ENCODE measurements at regions not wholly inside any gene's neighbourhood (a gene's known extent, or its start where the extent isn't known, plus 50 kb on each side); places are given as distances from the start of the nearest gene placed in this dataset.

GRCh38 chr10:111493024-111493625 is 416.3 kb downstream of the ADRA2A start:
- no peak for DNase-seq (ENCODE audit: low read depth in 2 of 3, low spot score in 2 of 3)

GRCh38 chr10:111498560-111498959 is 421.7 kb downstream of the ADRA2A start:
- no peak for DNase-seq (ENCODE audit: low read depth in 2 of 3, low spot score in 2 of 3)

- no peak for DNase-seq (ENCODE audit: low read depth in 2 of 3, low spot score in 2 of 3)
Measured at GRCh38 chr10:111504376-111504775, 427.5 kb downstream of the ADRA2A start.

GRCh38 chr10:111506266-111507034 is 429.6 kb downstream of the ADRA2A start:
- DNase-seq (ENCODE audit: low read depth in 2 of 3, low spot score in 2 of 3), result no peak

GRCh38 chr10:111511751-111512150 is 434.9 kb downstream of the ADRA2A start:
- no peak for DNase-seq (ENCODE audit: low read depth in 2 of 3, low spot score in 2 of 3)

GRCh38 chr10:111515264-111515663 is 438.4 kb downstream of the ADRA2A start:
- DNase-seq (ENCODE audit: low read depth in 2 of 3, low spot score in 2 of 3), result no peak

GRCh38 chr10:111515706-111516105 is 438.9 kb downstream of the ADRA2A start:
- no peak for DNase-seq (ENCODE audit: low read depth in 2 of 3, low spot score in 2 of 3)

GRCh38 chr10:111516144-111516543 is 439.3 kb downstream of the ADRA2A start:
- DNase-seq (ENCODE audit: low read depth in 2 of 3, low spot score in 2 of 3), result no peak

- no peak for DNase-seq (ENCODE audit: low read depth in 2 of 3, low spot score in 2 of 3)
Measured at GRCh38 chr10:111522141-111522540, 445.3 kb downstream of the ADRA2A start.

GRCh38 chr10:111522551-111522950 is 445.7 kb downstream of the ADRA2A start:
- no peak for DNase-seq (ENCODE audit: low read depth in 2 of 3, low spot score in 2 of 3)

- no peak for DNase-seq (ENCODE audit: low read depth in 2 of 3, low spot score in 2 of 3)
Measured at GRCh38 chr10:111523016-111523415, 446.2 kb downstream of the ADRA2A start.

GRCh38 chr10:111524134-111524533 is 447.3 kb downstream of the ADRA2A start:
- no peak for DNase-seq (ENCODE audit: low read depth in 2 of 3, low spot score in 2 of 3)

- DNase-seq (ENCODE audit: low read depth in 2 of 3, low spot score in 2 of 3), result no peak
Measured at GRCh38 chr10:111525696-111526095, 448.9 kb downstream of the ADRA2A start.

GRCh38 chr10:111531690-111532089 is 454.9 kb downstream of the ADRA2A start:
- no peak for DNase-seq (ENCODE audit: low read depth in 2 of 3, low spot score in 2 of 3)

GRCh38 chr10:111532139-111532538 is 455.3 kb downstream of the ADRA2A start:
- DNase-seq (ENCODE audit: low read depth in 2 of 3, low spot score in 2 of 3), result no peak

- no peak for DNase-seq (ENCODE audit: low read depth in 2 of 3, low spot score in 2 of 3)
Measured at GRCh38 chr10:111539246-111539645, 462.4 kb downstream of the ADRA2A start.

GRCh38 chr10:111543854-111544253 is 467.0 kb downstream of the ADRA2A start:
- no peak for DNase-seq (ENCODE audit: low read depth in 2 of 3, low spot score in 2 of 3)

GRCh38 chr10:111545861-111546605 is 469.2 kb downstream of the ADRA2A start:
- DNase-seq (ENCODE audit: low read depth in 2 of 3, low spot score in 2 of 3), result no peak

GRCh38 chr10:111548084-111548726 is 471.4 kb downstream of the ADRA2A start:
- DNase-seq (ENCODE audit: low read depth in 2 of 3, low spot score in 2 of 3), result no peak

- no peak for DNase-seq (ENCODE audit: low read depth in 2 of 3, low spot score in 2 of 3)
Measured at GRCh38 chr10:111551001-111551400, 474.2 kb downstream of the ADRA2A start.

- no peak for DNase-seq (ENCODE audit: low read depth in 2 of 3, low spot score in 2 of 3)
Measured at GRCh38 chr10:111556666-111557065, 479.8 kb downstream of the ADRA2A start.
